ENCODE measurements at regions not wholly inside any gene's neighbourhood (a gene's known extent, or its start where the extent isn't known, plus 50 kb on each side); places are given as distances from the start of the nearest gene placed in this dataset.

DNA sequence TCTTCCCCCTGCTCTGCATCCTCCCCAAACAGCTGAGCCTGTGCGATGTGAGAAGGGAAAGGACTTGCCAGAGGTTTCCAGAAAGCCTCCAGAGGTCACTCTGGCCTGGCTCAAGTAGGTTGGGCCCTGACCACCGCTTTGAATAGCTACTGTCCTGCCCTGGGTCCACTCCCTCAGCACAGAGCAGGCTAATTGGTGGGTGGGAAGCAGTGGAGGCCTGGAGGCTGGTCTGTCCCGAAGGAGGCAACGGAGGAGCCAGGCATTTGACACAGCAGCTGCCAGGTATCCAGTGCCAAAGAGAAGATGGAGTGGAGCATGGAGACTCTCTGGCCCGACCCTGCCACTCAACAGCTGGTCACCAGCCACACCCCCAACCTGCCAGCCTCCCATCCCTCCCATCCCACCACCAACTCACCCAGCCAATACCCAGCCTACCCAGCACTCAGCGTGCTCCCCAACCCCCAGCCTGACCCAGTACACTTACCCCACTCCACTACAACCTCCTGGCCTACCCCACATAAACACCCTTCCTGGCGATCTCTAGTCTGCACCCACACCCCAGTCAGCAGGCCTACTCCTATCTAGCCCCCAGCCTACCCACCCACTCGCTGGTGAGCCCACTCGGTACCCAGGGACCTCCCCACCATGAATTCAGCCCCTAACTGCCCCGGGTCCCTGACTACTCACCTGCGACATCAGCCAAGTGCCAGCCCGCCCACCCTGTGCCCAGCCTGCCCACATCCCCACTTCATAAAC lies 64.6 kb upstream of the COL13A1 start:
- no peak overlapping the region for H3K4me2 ChIP-seq (ENCODE audit: low read length)
- no peaks in the 10 kb centered on the region for H3K4me1 ChIP-seq
- no peaks in the 10 kb centered on the region for H3K9me3 ChIP-seq (ENCODE audit: control insufficient read depth, low read length)
- no peaks in the 10 kb centered on the region for H3K27me3 ChIP-seq (ENCODE audit: control insufficient read depth, insufficient read depth, low read length)
- no peak overlapping the region for H3K4me3 ChIP-seq (ENCODE audit: low read depth, low read length)
- H3K79me2 ChIP-seq: no peaks in the 10 kb centered on the region
- H3K36me3 ChIP-seq (ENCODE audit: control insufficient read depth, insufficient read depth, low read length): no peaks in the 10 kb centered on the region
- TF ChIP-seq, protein P1, sequence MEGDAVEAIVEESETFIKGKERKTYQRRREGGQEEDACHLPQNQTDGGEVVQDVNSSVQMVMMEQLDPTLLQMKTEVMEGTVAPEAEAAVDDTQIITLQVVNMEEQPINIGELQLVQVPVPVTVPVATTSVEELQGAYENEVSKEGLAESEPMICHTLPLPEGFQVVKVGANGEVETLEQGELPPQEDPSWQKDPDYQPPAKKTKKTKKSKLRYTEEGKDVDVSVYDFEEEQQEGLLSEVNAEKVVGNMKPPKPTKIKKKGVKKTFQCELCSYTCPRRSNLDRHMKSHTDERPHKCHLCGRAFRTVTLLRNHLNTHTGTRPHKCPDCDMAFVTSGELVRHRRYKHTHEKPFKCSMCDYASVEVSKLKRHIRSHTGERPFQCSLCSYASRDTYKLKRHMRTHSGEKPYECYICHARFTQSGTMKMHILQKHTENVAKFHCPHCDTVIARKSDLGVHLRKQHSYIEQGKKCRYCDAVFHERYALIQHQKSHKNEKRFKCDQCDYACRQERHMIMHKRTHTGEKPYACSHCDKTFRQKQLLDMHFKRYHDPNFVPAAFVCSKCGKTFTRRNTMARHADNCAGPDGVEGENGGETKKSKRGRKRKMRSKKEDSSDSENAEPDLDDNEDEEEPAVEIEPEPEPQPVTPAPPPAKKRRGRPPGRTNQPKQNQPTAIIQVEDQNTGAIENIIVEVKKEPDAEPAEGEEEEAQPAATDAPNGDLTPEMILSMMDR (IDR thresholded peaks at IDR 0.05): no peak
- H3K9ac ChIP-seq: no peak overlapping the region
- H2AFZ ChIP-seq: no peak overlapping the region
- no peak overlapping the region for H3K27ac ChIP-seq

DNA sequence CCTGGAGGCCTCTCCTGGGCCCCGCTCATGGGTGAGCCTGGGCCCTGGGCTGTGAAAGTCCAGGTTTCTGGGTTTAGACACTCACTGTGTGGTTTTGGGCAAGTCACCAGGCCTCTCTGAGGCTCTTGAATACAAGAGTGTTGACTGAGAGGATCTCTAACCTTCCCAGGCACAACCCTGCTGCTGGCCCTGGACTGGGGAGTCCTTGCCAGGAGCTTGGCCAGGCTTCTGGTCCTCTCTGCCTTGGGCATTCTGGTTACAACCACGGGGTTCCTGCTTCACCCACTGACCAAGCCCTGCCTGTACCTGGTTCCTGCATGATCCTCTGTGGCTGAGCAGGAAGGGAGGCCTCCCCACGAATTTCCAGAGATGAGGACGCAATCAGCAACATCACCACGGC lies 63.6 kb upstream of the COL13A1 start:
- Histone ChIP-seq H3K4me1 (no peaks in the 10 kb centered on the region), H3K9ac (no peak overlapping the region), H3K79me2 (no peaks in the 10 kb centered on the region), H2AFZ (no peak overlapping the region), H3K27me3 (ENCODE audit: control insufficient read depth, insufficient read depth, low read length) (no peaks in the 10 kb centered on the region), H3K4me3 (ENCODE audit: low read depth, low read length) (no peak overlapping the region), H3K4me2 (ENCODE audit: low read length) (no peak overlapping the region), H3K27ac (no peak overlapping the region), H3K9me3 (ENCODE audit: control insufficient read depth, low read length) (no peaks in the 10 kb centered on the region), H3K36me3 (ENCODE audit: control insufficient read depth, insufficient read depth, low read length) (no peaks in the 10 kb centered on the region)
- TF ChIP-seq, protein P1 (IDR thresholded peaks at IDR 0.05): no peak

DNA sequence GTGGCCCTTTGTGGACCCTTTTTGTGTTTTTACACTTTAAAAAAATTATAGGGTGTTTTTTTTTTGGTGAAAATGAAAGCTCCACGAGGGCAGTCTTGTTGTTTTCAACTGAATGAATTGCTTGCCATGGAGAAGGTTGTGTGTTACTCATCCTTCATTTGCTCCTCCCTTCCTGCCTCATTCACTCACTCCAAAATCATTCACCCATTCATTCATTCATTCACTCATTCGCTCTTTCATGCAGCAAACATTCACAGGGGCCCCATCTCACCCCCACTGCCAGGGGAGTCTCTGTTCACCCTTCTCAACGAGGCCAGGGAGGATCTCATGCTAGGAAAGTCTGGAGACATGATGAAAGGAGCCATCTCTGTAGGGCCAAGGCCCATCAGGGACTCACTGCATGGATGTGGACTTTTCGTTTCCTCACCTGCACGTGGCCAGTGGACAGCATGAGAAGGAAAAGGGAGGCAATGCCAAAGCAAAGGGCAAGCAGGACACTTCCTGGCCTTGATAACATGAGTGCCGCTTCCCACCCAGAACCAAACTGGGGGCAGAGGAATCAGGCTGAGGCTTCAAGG lies 62.8 kb upstream of the COL13A1 start:
- Histone ChIP-seq H2AFZ (no peak overlapping the region), H3K27me3 (ENCODE audit: control insufficient read depth, insufficient read depth, low read length) (no peaks in the 10 kb centered on the region), H3K4me3 (ENCODE audit: low read depth, low read length) (no peak overlapping the region), H3K79me2 (no peaks in the 10 kb centered on the region), H3K9me3 (ENCODE audit: control insufficient read depth, low read length) (no peaks in the 10 kb centered on the region), H3K27ac (no peak overlapping the region), H3K4me2 (ENCODE audit: low read length) (no peak overlapping the region), H3K4me1 (no peaks in the 10 kb centered on the region), H3K36me3 (ENCODE audit: control insufficient read depth, insufficient read depth, low read length) (no peaks in the 10 kb centered on the region), H3K9ac (no peak overlapping the region)
- TF ChIP-seq, protein P1 (IDR thresholded peaks at IDR 0.05): no peak

DNA sequence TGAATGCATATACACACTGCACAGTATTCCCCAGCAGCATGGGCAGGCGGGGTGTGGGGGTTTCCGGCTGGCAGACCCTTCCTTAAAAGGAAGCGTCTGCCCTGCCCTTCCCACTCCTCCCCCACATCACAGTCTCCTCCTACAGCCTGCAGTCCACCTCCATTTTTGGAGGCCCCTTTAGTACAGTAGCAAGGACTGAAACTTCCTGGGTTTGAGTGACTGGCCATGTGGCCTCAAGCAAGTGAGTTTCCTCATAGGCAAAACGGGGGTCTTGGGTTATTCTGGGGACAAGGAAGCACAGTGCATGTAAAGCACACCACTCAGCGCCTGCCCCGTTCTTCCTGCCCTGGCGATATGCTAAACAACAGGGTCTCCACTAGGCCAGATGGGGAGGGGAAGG lies 62.1 kb upstream of the COL13A1 start:
- Histone ChIP-seq H3K9ac (no peak overlapping the region), H3K79me2 (no peaks in the 10 kb centered on the region), H2AFZ (no peak overlapping the region), H3K36me3 (ENCODE audit: control insufficient read depth, insufficient read depth, low read length) (no peaks in the 10 kb centered on the region), H3K27me3 (ENCODE audit: control insufficient read depth, insufficient read depth, low read length) (no peaks in the 10 kb centered on the region), H3K9me3 (ENCODE audit: control insufficient read depth, low read length) (no peaks in the 10 kb centered on the region), H3K27ac (no peak overlapping the region), H3K4me2 (ENCODE audit: low read length) (no peak overlapping the region), H3K4me3 (ENCODE audit: low read depth, low read length) (no peak overlapping the region), H3K4me1 (no peaks in the 10 kb centered on the region)
- TF ChIP-seq, protein P1 (IDR thresholded peaks at IDR 0.05): no peak

DNA sequence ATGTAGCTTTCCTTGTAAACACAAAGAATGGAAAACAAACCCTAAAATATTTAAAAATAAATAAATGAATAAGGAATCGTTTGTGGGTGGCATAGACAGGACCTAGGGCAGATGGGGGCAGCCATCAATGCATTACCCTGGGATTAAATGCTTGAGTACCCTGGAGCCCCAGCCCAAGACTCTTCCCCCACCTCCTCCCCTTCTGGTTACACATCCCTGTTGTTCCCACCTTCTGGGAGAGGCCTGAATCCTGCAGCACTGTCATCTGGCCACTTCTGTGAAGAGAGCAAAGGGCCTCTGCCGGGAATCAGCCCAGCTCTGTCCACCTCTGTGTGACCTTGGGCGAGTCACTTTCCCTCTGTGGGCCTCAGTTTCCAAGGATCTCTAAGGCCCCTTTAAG lies 61.6 kb upstream of the COL13A1 start:
- no peak overlapping the region for H3K4me2 ChIP-seq (ENCODE audit: low read length)
- H3K4me1 ChIP-seq: no peaks in the 10 kb centered on the region
- no peaks in the 10 kb centered on the region for H3K79me2 ChIP-seq
- no peak overlapping the region for H3K4me3 ChIP-seq (ENCODE audit: low read depth, low read length)
- no peaks in the 10 kb centered on the region for H3K9me3 ChIP-seq (ENCODE audit: control insufficient read depth, low read length)
- H3K27ac ChIP-seq: no peak overlapping the region
- TF ChIP-seq, protein P1 (IDR thresholded peaks at IDR 0.05): no peak
- H2AFZ ChIP-seq: no peak overlapping the region
- H3K27me3 ChIP-seq (ENCODE audit: control insufficient read depth, insufficient read depth, low read length): no peaks in the 10 kb centered on the region
- no peaks in the 10 kb centered on the region for H3K36me3 ChIP-seq (ENCODE audit: control insufficient read depth, insufficient read depth, low read length)
- H3K9ac ChIP-seq: no peak overlapping the region

Measured in parathyroid adenoma (tissue), 2 donors.